NT2/D1 (cell line): ENCODE measurements at regions not wholly inside any gene's neighbourhood (a gene's known extent, or its start where the extent isn't known, plus 50 kb on each side); places are given as distances from the start of the nearest gene placed in this dataset.
"Not testable (repeated sequence)": the region's sequence is repeated elsewhere in the genome, so short reads cannot be mapped to it uniquely, and the experiment has no call there.

Experiments
- SUZ12 ChIP-seq: IDR thresholded peaks from 2 replicates; pipeline ENCODE4 v1.6.1; 2011; ENCODE audit not compliant: insufficient read length, insufficient read depth; ENCODE audit errors: extremely low read depth
- YY1 ChIP-seq: IDR thresholded peaks from 2 replicates; pipeline ENCODE4 v1.6.1; 2011; ENCODE audit not compliant: insufficient read length, insufficient read depth
- ZNF274 ChIP-seq: IDR thresholded peaks from 2 replicates; pipeline ENCODE4 v1.6.1; 2011; ENCODE audit warnings: mild to moderate bottlenecking, low read depth, low read length

DNA sequence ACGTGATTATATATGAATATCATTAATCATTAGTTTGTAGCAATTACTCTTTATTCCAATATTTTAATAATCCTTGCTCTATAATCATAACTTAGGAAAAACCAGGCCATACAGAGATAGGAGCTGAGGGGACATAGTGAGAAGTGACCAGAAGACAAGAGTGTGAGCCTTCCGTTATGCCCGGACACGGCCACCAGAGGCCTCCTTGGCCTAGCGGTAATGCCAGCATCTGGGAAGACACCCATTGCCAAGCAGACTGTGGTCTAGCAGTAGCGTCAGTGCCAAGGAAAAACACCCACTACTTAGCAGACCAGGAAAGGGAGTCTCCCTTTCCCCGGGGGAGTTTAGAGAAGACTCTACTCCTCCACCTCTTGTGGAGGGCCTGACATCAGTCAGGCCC lies 66.6 kb upstream of the MSH6 start:
- TF ChIP-seq ZNF274, YY1, SUZ12: not testable (repeated sequence)
